DOHH2 (cell line): ENCODE measurements at regions not wholly inside any gene's neighbourhood (a gene's known extent, or its start where the extent isn't known, plus 50 kb on each side); places are given as distances from the start of the nearest gene placed in this dataset.

Experiments
- H3F3A ChIP-seq: fragments of 200-600 bp; sonication (generic), shearing (Covaris generic); 2 replicates; pipeline ENCODE4 v1.6.0; 2016; ENCODE audit warnings: antibody characterized with exemption, mild to moderate bottlenecking; ENCODE audit not compliant: control insufficient read depth, insufficient read depth
- H3K27ac ChIP-seq: fragments of 200-600 bp; sonication (generic); 2 replicates; pipeline ENCODE4 v1.5.1; 2014; ENCODE audit warnings: low read depth, mild to moderate bottlenecking, low read length, moderate library complexity
- H3K27me3 ChIP-seq: fragments of 200-600 bp; sonication (generic); 2 replicates; pipeline ENCODE4 v1.6.1; 2014; ENCODE audit warnings: mild to moderate bottlenecking, low read length, mixed read lengths; ENCODE audit not compliant: control insufficient read depth
- H3K36me3 ChIP-seq: fragments of 200-600 bp; sonication (generic); 2 replicates; pipeline ENCODE4 v1.6.1; 2014; ENCODE audit warnings: mild to moderate bottlenecking, low read length, moderate library complexity, mixed read lengths; ENCODE audit not compliant: control insufficient read depth
- H3K4me1 ChIP-seq: fragments of 200-600 bp; sonication (generic); 2 replicates; pipeline ENCODE4 v1.6.1; 2014; ENCODE audit warnings: mild to moderate bottlenecking, low read length, mixed read lengths; ENCODE audit not compliant: control insufficient read depth
- H3K4me2 ChIP-seq: fragments of 200-600 bp; sonication (generic); 2 replicates; pipeline ENCODE4 v1.6.0; 2014; ENCODE audit warnings: mild to moderate bottlenecking, low read length, moderate library complexity
- H3K4me3 ChIP-seq: fragments of 200-600 bp; sonication (generic); 2 replicates; pipeline ENCODE4 v1.5.1; 2014; ENCODE audit warnings: mild to moderate bottlenecking, low read length, mixed read lengths
- H3K79me2 ChIP-seq: fragments of 200-600 bp; sonication (generic); 2 replicates; pipeline ENCODE4 v1.6.1; 2014; ENCODE audit warnings: mild to moderate bottlenecking, low read length, mixed read lengths; ENCODE audit not compliant: control insufficient read depth
- H3K9me2 ChIP-seq: fragments of 200-600 bp; sonication (generic); replicated peaks from 2 replicates; pipeline ENCODE4 v1.6.1; 2014; ENCODE audit warnings: mild to moderate bottlenecking, low read length, mixed read lengths; ENCODE audit not compliant: control insufficient read depth
- H3K9me3 ChIP-seq: fragments of 200-600 bp; sonication (generic); 2 replicates; pipeline ENCODE4 v1.6.1; 2014; ENCODE audit warnings: antibody characterized with exemption, low read length, mixed read lengths; ENCODE audit not compliant: control insufficient read depth, insufficient read depth
- H4K20me1 ChIP-seq: fragments of 200-600 bp; sonication (generic); 2 replicates; pipeline ENCODE4 v1.6.0; 2014; ENCODE audit warnings: low read depth, mild to moderate bottlenecking, antibody characterized with exemption, low read length, moderate library complexity; ENCODE audit not compliant: control insufficient read depth, insufficient read depth
- CTCF ChIP-seq: fragments of 200-600 bp; sonication (generic); IDR thresholded peaks from one replicate; pipeline ENCODE4 v1.5.1; 2014; ENCODE audit warnings: antibody characterized with exemption, mild to moderate bottlenecking, low read depth, low read length; ENCODE audit not compliant: poor library complexity, severe bottlenecking
- EZH2phosphoT487 ChIP-seq: fragments of 200-600 bp; sonication (generic); IDR thresholded peaks from 2 replicates; pipeline ENCODE4 v1.6.1; 2017; ENCODE audit warnings: borderline replicate concordance, mild to moderate bottlenecking, antibody characterized with exemption, low read length, moderate library complexity, mixed read lengths

GRCh38 chr5:123856766-123857165 lies 344.8 kb downstream of the CSNK1G3 start:
- TF ChIP-seq CTCF (no peak), EZH2phosphoT487 (no peak)
- H3K4me2 ChIP-seq = no peak overlapping the region
- H3F3A ChIP-seq = no peaks in the 10 kb centered on the region
- H3K27ac ChIP-seq = no peak overlapping the region
- no peak overlapping the region for H3K4me3 ChIP-seq
- H3K9me3 ChIP-seq = peaks cover 6% of the 10 kb centered on the region; the same call in 1 of the 2 replicates
- no peaks in the 10 kb centered on the region for H3K79me2 ChIP-seq
- H3K27me3 ChIP-seq = no peaks in the 10 kb centered on the region
- H4K20me1 ChIP-seq = no peaks in the 10 kb centered on the region
- H3K9me2 ChIP-seq = no peaks in the 10 kb centered on the region
- H3K4me1 ChIP-seq = no peaks in the 10 kb centered on the region
- no peaks in the 10 kb centered on the region for H3K36me3 ChIP-seq

- H3K9me3 ChIP-seq = peaks cover 6% of the 10 kb centered on the region; the same call in 1 of the 2 replicates
- no peaks in the 10 kb centered on the region for H3K36me3 ChIP-seq
- H3F3A ChIP-seq = no peaks in the 10 kb centered on the region
- TF ChIP-seq EZH2phosphoT487 = no peak
- no peak for TF ChIP-seq CTCF
- no peaks in the 10 kb centered on the region for H3K9me2 ChIP-seq
- no peaks in the 10 kb centered on the region for H4K20me1 ChIP-seq
- no peak overlapping the region for H3K4me3 ChIP-seq
- no peaks in the 10 kb centered on the region for H3K79me2 ChIP-seq
- no peaks in the 10 kb centered on the region for H3K4me1 ChIP-seq
- no peak overlapping the region for H3K4me2 ChIP-seq
- no peaks in the 10 kb centered on the region for H3K27me3 ChIP-seq
- no peak overlapping the region for H3K27ac ChIP-seq
These were observed 343.6 kb downstream of the CSNK1G3 start for GRCh38 chr5:123855609-123856008.

- H3K36me3 ChIP-seq = no peaks in the 10 kb centered on the region
- no peaks in the 10 kb centered on the region for H3K27me3 ChIP-seq
- no peak for TF ChIP-seq EZH2phosphoT487
- TF ChIP-seq CTCF = no peak
- H3F3A ChIP-seq = no peaks in the 10 kb centered on the region
- no peak overlapping the region for H3K4me2 ChIP-seq
- H3K4me3 ChIP-seq = no peak overlapping the region
- H3K9me2 ChIP-seq = no peaks in the 10 kb centered on the region
- no peak overlapping the region for H3K27ac ChIP-seq
- H4K20me1 ChIP-seq = no peaks in the 10 kb centered on the region
- H3K4me1 ChIP-seq = no peaks in the 10 kb centered on the region
- no peaks in the 10 kb centered on the region for H3K9me3 ChIP-seq
- H3K79me2 ChIP-seq = no peaks in the 10 kb centered on the region
These were observed 333.6 kb downstream of the CSNK1G3 start for GRCh38 chr5:123845356-123846100.
